Aorta (tissue), 5 donors: ENCODE measurements at regions not wholly inside any gene's neighbourhood (a gene's known extent, or its start where the extent isn't known, plus 50 kb on each side); places are given as distances from the start of the nearest gene placed in this dataset.
A peak's percentile ranks its signal among the peaks of the same experiment; 100 is the strongest.

Source experiments
- ATAC-seq: fragments of 200-7000 bp; cut with Tn5 transposase; one replicate; pipeline ENCODE4 v1.9.1; 2022; ENCODE audit warnings: moderate library complexity; ENCODE audit not compliant: low FRiP score
- DNase-seq, 2 donors: peaks; one replicate each; pipeline ENCODE4 v3.0.0-alpha.2; 2020
- H3K27ac ChIP-seq, 2 donors: one replicate each; pipeline ENCODE4 v1.5.1; 2013; ENCODE audit warnings: low read length in 2 of 2, mild to moderate bottlenecking in 2 of 2, moderate library complexity in 2 of 2, control low read depth in 1 of 2, inconsistent platforms in 1 of 2, low read depth in 1 of 2
- H3K27me3 ChIP-seq, 2 donors: one replicate each; pipeline ENCODE4 v1.6.1; 2013; ENCODE audit warnings: control low read depth in 1 of 2, low read length in 1 of 2, mild to moderate bottlenecking in 1 of 2, moderate library complexity in 1 of 2; ENCODE audit not compliant: insufficient read depth in 2 of 2, control insufficient read depth in 1 of 2
- H3K36me3 ChIP-seq, 2 donors: one replicate each; pipeline ENCODE4 v1.6.1; 2013; ENCODE audit warnings: control low read depth in 1 of 2, low read length in 1 of 2, mild to moderate bottlenecking in 1 of 2; ENCODE audit not compliant: insufficient read depth in 2 of 2, control insufficient read depth in 1 of 2
- H3K4me1 ChIP-seq, 2 donors: one replicate each; pipeline ENCODE4 v1.6.1; 2013; ENCODE audit warnings: low read length in 2 of 2, control low read depth in 1 of 2, mild to moderate bottlenecking in 1 of 2, moderate library complexity in 1 of 2; ENCODE audit not compliant: insufficient read depth in 2 of 2, control insufficient read depth in 1 of 2
- H3K4me3 ChIP-seq, 2 donors: one replicate each; pipeline ENCODE4 v1.5.1; 2013; ENCODE audit warnings: low read length in 2 of 2, control low read depth in 1 of 2, mild to moderate bottlenecking in 1 of 2
- H3K9me3 ChIP-seq: one replicate; pipeline ENCODE4 v1.6.1; 2013; ENCODE audit warnings: mild to moderate bottlenecking, low read length; ENCODE audit not compliant: control insufficient read depth
- WGBS, 2 donors: extraction: QIAGEN DNeasy Blood & Tissue Kit; methylation state at CpG; one replicate each; pipeline ENCODE4 v1.1.7; 2013; 5-methylcytosine and 5-hydroxymethylcytosine counted together
- intact Hi-C, 2 donors: fragments of 100-400 bp; cut with DNase I; formaldehyde crosslinking; loops; one replicate each; pipeline versions ENCODE4 v1.14.2 to v1.15.0; 2022
- donor health status: healthy with polysubstance abuse.
- donor health status: Bipolar disorder and iron deficiency.
- donor health status: DM: no; HTN: no; CAD: no.
- donor health status: DM: no; HTN: no; CAD: no.
- donor health status: DM: yes; HTN: yes; CAD: no.

DNA sequence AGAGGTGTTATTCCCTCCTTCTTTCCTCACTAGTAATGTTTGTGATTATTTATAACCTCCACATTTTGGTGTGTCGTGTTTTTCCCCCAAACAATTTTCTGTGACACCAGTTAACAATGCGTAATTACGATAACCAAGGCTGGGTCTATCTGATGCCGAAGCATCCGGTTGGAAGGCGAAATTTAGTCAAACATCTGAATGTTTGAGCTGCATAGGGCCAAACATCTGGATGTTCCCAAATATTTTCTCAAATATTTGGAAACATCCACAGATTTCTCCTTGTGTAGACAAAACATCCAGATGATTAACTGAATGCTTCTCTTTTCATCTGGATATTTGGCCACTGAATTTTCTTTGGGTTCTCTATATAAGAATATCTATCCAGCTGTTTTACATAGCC, 371.7 kb downstream of the NFIB start:
- ATAC-seq (no peak), DNase-seq (no peak)
- WGBS, 2 donors: 97 to 99% methylated on average over 6 of the region's 6 CpGs
- Histone ChIP-seq H3K9me3 (no peaks in the 10 kb centered on the region), H3K4me3 (no peak overlapping the region), H3K4me1 (peaks cover 2 to 3% of the 10 kb centered on the region in 2 donors), H3K36me3 (no peaks in the 10 kb centered on the region), H3K27ac (no peak overlapping the region), H3K27me3 (no peaks in the 10 kb centered on the region)
- intact Hi-C loops: no loop called here

DNA sequence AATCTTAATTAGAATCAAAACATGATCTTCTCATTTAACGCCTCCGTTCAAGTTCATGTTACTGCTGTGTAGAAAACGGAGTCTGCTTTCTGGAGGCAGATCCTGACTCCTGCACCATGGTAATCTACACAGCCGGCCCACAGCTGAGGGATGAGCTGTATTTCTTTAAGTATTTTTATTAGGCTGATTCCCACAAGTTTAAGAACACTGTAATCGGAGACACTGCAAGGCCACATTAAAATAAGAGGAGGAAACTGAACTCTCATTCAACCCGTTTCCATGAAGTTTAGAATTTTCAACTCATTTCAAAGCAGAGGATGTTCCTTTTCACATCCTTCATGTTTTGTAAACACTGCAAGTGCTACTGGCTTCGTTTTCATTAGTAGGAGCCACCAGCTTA, 372.2 kb downstream of the NFIB start:
- H3K27ac ChIP-seq: no peak overlapping the region
- no peaks in the 10 kb centered on the region for H3K9me3 ChIP-seq
- no peaks in the 10 kb centered on the region for H3K27me3 ChIP-seq
- no peak for ATAC-seq
- intact Hi-C loops: no loop called here
- WGBS, 2 donors: 88 to 89% methylated on average over 7 of the region's 7 CpGs
- H3K4me1 ChIP-seq: peaks cover 2 to 3% of the 10 kb centered on the region in 2 donors
- DNase-seq: no peak
- H3K4me3 ChIP-seq: no peak overlapping the region
- H3K36me3 ChIP-seq: no peaks in the 10 kb centered on the region

DNA sequence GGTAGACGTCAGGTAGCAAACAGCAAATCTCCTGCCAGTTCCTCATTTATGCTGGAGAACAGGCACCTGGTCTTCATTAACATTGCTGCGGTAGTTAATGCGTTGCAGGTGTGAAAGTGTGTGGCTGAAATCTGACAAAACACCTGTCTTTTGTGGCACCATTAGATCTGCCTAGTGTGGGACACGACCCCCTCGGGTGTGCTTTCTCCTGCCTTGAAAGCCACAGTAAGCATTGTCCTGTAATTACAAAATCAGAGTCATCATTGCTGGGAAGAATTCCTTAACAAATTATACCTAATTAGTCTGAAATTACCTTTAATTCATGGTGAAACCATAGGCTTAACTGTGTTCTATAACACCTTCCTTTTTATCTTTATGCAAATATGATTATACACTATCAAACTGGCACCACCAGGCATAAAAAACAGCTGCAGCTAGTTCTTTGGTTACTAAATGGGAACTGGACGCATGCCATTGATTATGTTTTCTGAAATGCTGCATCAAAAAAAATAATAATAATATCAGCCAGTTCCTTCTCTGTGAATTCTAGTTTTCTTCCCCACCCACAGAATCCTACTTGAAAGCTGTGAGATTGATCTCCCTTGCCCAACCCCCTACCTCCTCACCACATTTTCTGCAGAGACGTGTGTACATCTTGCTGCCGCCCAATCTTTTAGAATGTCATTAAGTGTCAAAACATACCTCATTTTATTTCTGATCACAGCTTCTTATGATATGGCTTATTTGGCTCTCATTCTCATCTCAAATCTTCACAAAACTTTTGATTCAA, 374.0 kb downstream of the NFIB start:
- H3K4me1 ChIP-seq: peaks cover 2 to 3% of the 10 kb centered on the region in 2 donors
- WGBS, 2 donors: 87 to 93% methylated on average over 8 of the region's 8 CpGs
- ATAC-seq: no peak

DNA sequence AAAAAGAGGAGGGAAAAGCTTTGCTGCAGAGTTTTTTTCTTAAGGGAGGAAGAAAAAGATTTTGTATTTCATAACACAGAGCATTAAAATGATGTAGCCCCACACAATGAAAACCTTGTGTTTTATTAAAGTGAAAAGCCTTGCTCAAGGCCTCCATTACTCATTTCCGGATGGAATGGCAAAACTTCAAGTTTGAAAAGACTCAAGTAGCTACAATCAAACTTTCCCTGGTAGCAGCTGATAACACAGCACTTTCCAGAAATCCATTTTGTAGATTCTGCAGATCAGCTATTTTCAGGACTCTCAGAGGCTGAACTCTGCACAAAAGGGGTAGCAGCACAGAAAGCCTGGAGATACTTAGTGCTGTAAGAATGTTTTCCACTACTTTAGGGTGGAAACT, 374.8 kb downstream of the NFIB start:
- Histone ChIP-seq H3K36me3 (no peaks in the 10 kb centered on the region), H3K4me3 (no peak overlapping the region), H3K4me1 (peaks cover 2 to 3% of the 10 kb centered on the region in 2 donors), H3K27me3 (no peaks in the 10 kb centered on the region), H3K27ac (peak overlapping the region in 1 of 2 donors; percentile 43), H3K9me3 (no peaks in the 10 kb centered on the region)
- intact Hi-C loops: no loop called here
- 0 to 8% methylated on average over 1 of the region's 1 CpG for WGBS, 2 donors
- DNase-seq (no peak), ATAC-seq (peak; percentile 73)

More for the DNA sequence above, 374.0 kb downstream of the NFIB start:
- H3K4me3 ChIP-seq: no peak overlapping the region
- intact Hi-C loops: no loop called here
- H3K27ac ChIP-seq: no peak overlapping the region
- H3K9me3 ChIP-seq: no peaks in the 10 kb centered on the region
- no peak for DNase-seq
- H3K36me3 ChIP-seq: no peaks in the 10 kb centered on the region
- no peaks in the 10 kb centered on the region for H3K27me3 ChIP-seq

DNA sequence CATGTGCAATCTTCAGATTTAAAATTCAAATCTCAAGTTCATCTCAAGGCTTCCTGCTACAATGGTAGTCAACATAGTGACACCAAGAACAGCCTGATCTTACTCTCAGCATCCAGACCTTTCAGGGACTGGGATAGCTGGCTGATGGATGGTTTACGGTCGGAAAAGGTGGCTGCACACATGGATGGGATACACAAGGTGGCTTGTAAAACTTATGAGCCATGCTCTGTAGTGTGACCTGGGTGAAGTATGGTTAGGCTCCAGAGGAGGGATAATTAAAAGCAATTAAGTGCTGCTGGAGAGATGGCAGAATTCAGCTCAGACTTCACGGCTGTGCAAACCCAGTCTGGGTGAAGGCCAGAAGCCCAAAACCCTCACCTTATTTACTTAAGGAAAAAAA, 379.5 kb downstream of the NFIB start:
- ATAC-seq (no peak), DNase-seq (no peak)
- WGBS, 2 donors: 94 to 96% methylated on average over 3 of the region's 3 CpGs
- intact Hi-C loops: no loop called here
- Histone ChIP-seq H3K9me3 (no peaks in the 10 kb centered on the region), H3K36me3 (no peaks in the 10 kb centered on the region), H3K4me3 (no peak overlapping the region), H3K27ac (no peak overlapping the region), H3K27me3 (no peaks in the 10 kb centered on the region), H3K4me1 (peaks cover 2 to 3% of the 10 kb centered on the region in 2 donors)

DNA sequence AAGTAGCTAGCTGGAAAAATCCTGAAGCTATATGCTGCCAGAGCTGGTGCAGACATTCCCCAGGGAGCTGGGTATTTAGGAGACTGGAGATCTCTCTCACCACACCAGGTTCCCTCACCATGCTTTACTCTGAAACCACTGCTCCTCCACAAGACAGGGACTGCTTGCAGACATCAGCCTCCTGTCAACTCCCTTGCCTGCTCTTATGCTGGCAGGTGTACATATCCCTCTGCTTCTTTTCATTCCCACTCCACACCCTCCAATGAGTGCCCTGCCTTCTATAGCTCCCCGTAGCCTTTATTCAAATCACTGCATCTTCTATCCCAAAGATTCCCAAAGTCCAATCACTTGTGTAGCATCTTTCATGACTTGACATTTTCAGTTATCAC, 380.7 kb downstream of the NFIB start:
- no peak overlapping the region for H3K27ac ChIP-seq
- no peak for DNase-seq
- no peaks in the 10 kb centered on the region for H3K4me1 ChIP-seq
- 99 to 100% methylated on average over 1 of the region's 1 CpG for WGBS, 2 donors
- no peak overlapping the region for H3K4me3 ChIP-seq
- H3K36me3 ChIP-seq: no peaks in the 10 kb centered on the region
- H3K9me3 ChIP-seq: no peaks in the 10 kb centered on the region
- intact Hi-C loops: no loop called here
- no peak for ATAC-seq
- H3K27me3 ChIP-seq: no peaks in the 10 kb centered on the region

DNA sequence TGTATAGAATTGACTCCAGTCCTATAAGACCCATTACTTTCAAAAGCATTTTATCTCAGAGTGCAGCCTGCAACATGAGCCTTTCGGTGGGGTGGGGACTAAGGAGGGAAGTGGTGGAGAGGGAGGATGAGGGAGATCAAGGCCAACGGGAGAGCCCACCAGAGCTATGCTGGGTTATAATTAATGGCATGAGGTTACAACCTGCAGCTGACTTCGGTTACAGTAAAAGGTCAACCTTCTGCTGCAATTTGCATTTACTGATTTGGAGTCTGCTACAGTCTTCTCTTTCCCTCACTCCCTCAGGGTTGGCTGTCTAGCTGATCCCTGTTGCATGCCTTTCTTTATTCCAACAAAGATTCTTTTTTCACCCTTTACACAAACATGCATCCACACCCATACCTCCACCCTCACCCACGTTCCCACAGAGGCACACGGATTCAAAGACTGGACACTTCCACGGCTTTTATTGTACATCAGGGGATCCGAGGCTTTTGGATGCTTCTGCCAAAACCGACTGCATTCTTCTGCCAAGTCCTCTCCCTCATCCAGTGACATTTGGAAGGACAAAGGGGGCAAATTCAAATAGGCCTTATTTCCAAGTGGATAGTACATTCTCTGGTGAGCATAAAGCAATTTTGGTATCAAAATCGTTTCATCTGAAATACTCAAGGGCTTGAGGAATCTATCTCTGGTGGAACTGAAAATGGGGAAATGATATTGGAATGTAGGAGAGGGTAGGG, 381.2 kb downstream of the NFIB start:
- Histone ChIP-seq H3K36me3 (no peaks in the 10 kb centered on the region), H3K27me3 (no peaks in the 10 kb centered on the region), H3K9me3 (no peaks in the 10 kb centered on the region), H3K4me3 (no peak overlapping the region), H3K4me1 (no peaks in the 10 kb centered on the region), H3K27ac (no peak overlapping the region)
- DNase-seq: no peak
- WGBS, 2 donors: 37 to 51% methylated on average over 9 of the region's 9 CpGs
- ATAC-seq: no peak
- intact Hi-C loops: no loop called here

DNA sequence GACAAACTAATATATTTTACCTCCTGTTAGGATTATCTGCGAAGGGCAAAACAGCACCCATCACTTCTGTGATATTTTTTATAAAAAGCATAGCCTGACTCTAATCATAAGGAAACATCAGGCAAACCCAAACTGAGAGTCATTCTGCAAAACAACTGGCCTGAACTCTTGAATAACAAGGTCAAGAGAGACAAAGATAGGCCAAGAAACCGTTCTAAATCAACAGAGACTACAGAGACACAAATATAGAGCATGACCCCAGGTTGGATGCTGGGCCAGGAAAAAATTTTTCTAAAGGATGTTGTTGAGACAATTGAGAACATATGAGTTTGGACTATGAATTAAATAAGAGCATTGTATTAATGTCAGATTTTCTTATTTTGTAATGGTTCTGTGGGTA, 384.9 kb downstream of the NFIB start:
- intact Hi-C loops: no loop called here
- Histone ChIP-seq H3K9me3 (no peaks in the 10 kb centered on the region), H3K4me1 (no peaks in the 10 kb centered on the region), H3K27me3 (no peaks in the 10 kb centered on the region), H3K4me3 (no peak overlapping the region), H3K36me3 (no peaks in the 10 kb centered on the region), H3K27ac (no peak overlapping the region)
- no peak for ATAC-seq
- DNase-seq: no peak
- 49 to 60% methylated on average over 2 of the region's 2 CpGs for WGBS, 2 donors

DNA sequence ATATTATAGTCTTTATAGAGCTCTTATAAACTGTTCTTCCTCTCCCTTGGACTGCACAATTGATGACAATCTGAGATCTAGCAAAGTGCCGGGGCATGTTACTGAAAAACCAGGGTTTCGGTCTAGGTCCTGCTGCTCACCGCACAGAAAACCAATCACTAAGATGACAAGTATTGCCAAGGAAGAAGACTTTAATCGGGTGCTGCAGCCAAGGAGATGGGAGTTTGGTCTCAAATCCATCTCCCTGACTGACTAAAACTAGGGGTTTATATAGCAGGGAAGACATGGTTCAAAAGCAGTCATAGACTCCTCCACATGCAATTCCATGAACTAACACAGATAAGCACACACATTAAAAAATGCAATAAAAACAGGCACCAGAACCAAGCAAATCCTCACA, 390.6 kb downstream of the NFIB start:
- no peak overlapping the region for H3K27ac ChIP-seq
- intact Hi-C loops: no loop called here
- DNase-seq: no peak
- H3K4me1 ChIP-seq: peaks cover 0 to 3% of the 10 kb centered on the region in 2 donors
- H3K4me3 ChIP-seq: no peak overlapping the region
- no peaks in the 10 kb centered on the region for H3K36me3 ChIP-seq
- WGBS, 2 donors: 97 to 98% methylated on average over 4 of the region's 4 CpGs
- H3K9me3 ChIP-seq: no peaks in the 10 kb centered on the region
- no peak for ATAC-seq
- H3K27me3 ChIP-seq: no peaks in the 10 kb centered on the region
